Adrenal gland (tissue), 9 donors: ENCODE measurements at regions not wholly inside any gene's neighbourhood (a gene's known extent, or its start where the extent isn't known, plus 50 kb on each side); places are given as distances from the start of the nearest gene placed in this dataset.

Experiments used
- DNase-seq, 7 donors: peaks; one replicate each; pipeline ENCODE4 v3.0.0-alpha.2; 2019 to 2020
- H3K27ac ChIP-seq, 5 donors: fragments of 200-600 bp; sonication (generic) in 4 of 5; 1 replicate in 3 of 5; 2 replicates in 2 of 5; pipeline versions ENCODE4 v1.5.1 to v1.8.0; 2016 to 2020; ENCODE audit warnings: mild to moderate bottlenecking in 1 of 5
- H3K27me3 ChIP-seq: fragments of 200-600 bp; 2 replicates; pipeline ENCODE4 v1.8.0; 2021
- H3K36me3 ChIP-seq, 2 donors: fragments of 200-600 bp; replicated peaks in 1 of 2; 1 replicate in 1 of 2; 2 replicates in 1 of 2; pipeline versions ENCODE4 v1.5.1 to v1.8.0; 2018 to 2022
- H3K4me1 ChIP-seq, 2 donors: fragments of 200-600 bp; replicated peaks in 1 of 2; 1 replicate in 1 of 2; 2 replicates in 1 of 2; pipeline versions ENCODE4 v1.5.1 to v1.8.0; 2018 to 2021
- H3K4me3 ChIP-seq, 4 donors: fragments of 200-600 bp; sonication (generic) in 3 of 4; one replicate each; pipeline ENCODE4 v1.5.1; 2016 to 2018
- H3K9me3 ChIP-seq, 3 donors: fragments of 200-600 bp; sonication (generic) in 1 of 3; replicated peaks in 1 of 3; 1 replicate in 2 of 3; 2 replicates in 1 of 3; pipeline versions ENCODE4 v1.5.1 to v1.8.0; 2016 to 2021
- POLR2A ChIP-seq, 2 donors: fragments of 450-650 bp; IDR thresholded peaks; one replicate each; pipeline ENCODE4 v1.6.1; 2017; ENCODE audit warnings: antibody characterized with exemption in 2 of 2, mild to moderate bottlenecking in 2 of 2, moderate library complexity in 1 of 2
- WGBS, 4 donors: extraction: QIAGEN DNeasy Blood & Tissue Kit in 2 of 4; methylation state at CpG; one replicate each; pipeline versions ENCODE4 v1.1.5 to v1.1.7; 2013 to 2017; 5-methylcytosine and 5-hydroxymethylcytosine counted together
- intact Hi-C, 2 donors: fragments of 100-400 bp; cut with DNase I; formaldehyde crosslinking; loops; one replicate each; pipeline versions ENCODE4 v1.14.1 to v1.15.0; 2022 to 2023
- TF ChIP-seq, protein P1 (sequence below), 6 experiments: fragments of 450-650 bp in 4 of 6; fragments of 200-600 bp in 2 of 6; sonication (generic) in 1 of 6; IDR thresholded peaks; 1 replicate in 5 of 6; 2 replicates in 1 of 6; pipeline versions ENCODE4 v1.5.1 to v1.8.0; 2016 to 2021; ENCODE audit warnings: antibody characterized with exemption in 6 of 6, mild to moderate bottlenecking in 2 of 6, moderate library complexity in 1 of 6
- donor health status: healthy with polysubstance abuse.
- donor health status: Bipolar disorder and iron deficiency.
- donor health status: DM: yes; HTN: yes; CAD: no.
- donor health status: DM: no; HTN: no; CAD: no.
- donor health status: DM: no; HTN: no; CAD: no.

GRCh38 chr13:107518292-107518691 lies 697.0 kb downstream of the LIG4 start:
- H3K4me3 ChIP-seq, result no peak overlapping the region
- no peaks in the 10 kb centered on the region for H3K36me3 ChIP-seq
- TF ChIP-seq POLR2A (IDR thresholded peaks at IDR 0.05), result no peak
- TF ChIP-seq, protein P1, sequence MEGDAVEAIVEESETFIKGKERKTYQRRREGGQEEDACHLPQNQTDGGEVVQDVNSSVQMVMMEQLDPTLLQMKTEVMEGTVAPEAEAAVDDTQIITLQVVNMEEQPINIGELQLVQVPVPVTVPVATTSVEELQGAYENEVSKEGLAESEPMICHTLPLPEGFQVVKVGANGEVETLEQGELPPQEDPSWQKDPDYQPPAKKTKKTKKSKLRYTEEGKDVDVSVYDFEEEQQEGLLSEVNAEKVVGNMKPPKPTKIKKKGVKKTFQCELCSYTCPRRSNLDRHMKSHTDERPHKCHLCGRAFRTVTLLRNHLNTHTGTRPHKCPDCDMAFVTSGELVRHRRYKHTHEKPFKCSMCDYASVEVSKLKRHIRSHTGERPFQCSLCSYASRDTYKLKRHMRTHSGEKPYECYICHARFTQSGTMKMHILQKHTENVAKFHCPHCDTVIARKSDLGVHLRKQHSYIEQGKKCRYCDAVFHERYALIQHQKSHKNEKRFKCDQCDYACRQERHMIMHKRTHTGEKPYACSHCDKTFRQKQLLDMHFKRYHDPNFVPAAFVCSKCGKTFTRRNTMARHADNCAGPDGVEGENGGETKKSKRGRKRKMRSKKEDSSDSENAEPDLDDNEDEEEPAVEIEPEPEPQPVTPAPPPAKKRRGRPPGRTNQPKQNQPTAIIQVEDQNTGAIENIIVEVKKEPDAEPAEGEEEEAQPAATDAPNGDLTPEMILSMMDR (IDR thresholded peaks at IDR 0.05), result no peak
- 44 to 56% (median 52%) methylated on average over 3 of the region's 3 CpGs for WGBS, 4 donors
- H3K27me3 ChIP-seq, result no peaks in the 10 kb centered on the region
- no peak overlapping the region for H3K27ac ChIP-seq
- intact Hi-C loops, result no loop called here
- no peaks in the 10 kb centered on the region for H3K4me1 ChIP-seq
- H3K9me3 ChIP-seq, result no peaks in the 10 kb centered on the region
- no peak for DNase-seq

DNA sequence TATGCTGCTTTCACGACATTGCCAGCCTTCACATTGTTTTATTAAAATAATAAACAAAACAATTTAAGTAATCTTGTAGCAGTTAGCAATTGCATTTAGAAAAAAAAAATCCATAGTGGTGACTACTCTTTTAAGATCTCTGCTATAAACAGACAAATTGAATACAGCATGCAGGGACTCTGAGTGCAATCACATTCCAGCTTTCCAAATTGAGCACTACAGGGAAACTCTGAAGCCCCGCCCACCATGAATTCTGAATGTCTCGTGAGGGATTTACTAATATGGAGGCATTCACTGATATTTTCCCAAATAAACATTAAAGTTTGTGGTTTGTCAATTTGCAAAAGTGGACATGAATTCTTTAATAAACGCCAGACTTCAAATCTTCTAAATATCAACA lies 698.8 kb downstream of the LIG4 start:
- H3K9me3 ChIP-seq, result no peaks in the 10 kb centered on the region
- 74 to 82% (median 78%) methylated on average over 4 of the region's 4 CpGs for WGBS, 4 donors
- intact Hi-C loops, result no loop called here

GRCh38 chr13:107512551-107512950 lies 702.8 kb downstream of the LIG4 start:
- Histone ChIP-seq H3K36me3 (no peaks in the 10 kb centered on the region), H3K27me3 (no peaks in the 10 kb centered on the region), H3K4me3 (no peak overlapping the region), H3K27ac (no peak overlapping the region), H3K4me1 (no peaks in the 10 kb centered on the region), H3K9me3 (no peaks in the 10 kb centered on the region)
- intact Hi-C loops, result no loop called here
- DNase-seq, result no peak
- 84 to 87% (median 86%) methylated on average over 6 of the region's 6 CpGs for WGBS, 4 donors
- TF ChIP-seq, protein P1 (IDR thresholded peaks at IDR 0.05), result no peak
- no peak for TF ChIP-seq POLR2A (IDR thresholded peaks at IDR 0.05)

More for the DNA sequence above, 698.8 kb downstream of the LIG4 start:
- TF ChIP-seq, protein P1 (IDR thresholded peaks at IDR 0.05), result no peak
- no peak for TF ChIP-seq POLR2A (IDR thresholded peaks at IDR 0.05)
- no peak overlapping the region for H3K4me3 ChIP-seq
- H3K36me3 ChIP-seq, result no peaks in the 10 kb centered on the region
- H3K27ac ChIP-seq, result no peak overlapping the region
- H3K27me3 ChIP-seq, result no peaks in the 10 kb centered on the region
- no peak for DNase-seq
- no peaks in the 10 kb centered on the region for H3K4me1 ChIP-seq

DNA sequence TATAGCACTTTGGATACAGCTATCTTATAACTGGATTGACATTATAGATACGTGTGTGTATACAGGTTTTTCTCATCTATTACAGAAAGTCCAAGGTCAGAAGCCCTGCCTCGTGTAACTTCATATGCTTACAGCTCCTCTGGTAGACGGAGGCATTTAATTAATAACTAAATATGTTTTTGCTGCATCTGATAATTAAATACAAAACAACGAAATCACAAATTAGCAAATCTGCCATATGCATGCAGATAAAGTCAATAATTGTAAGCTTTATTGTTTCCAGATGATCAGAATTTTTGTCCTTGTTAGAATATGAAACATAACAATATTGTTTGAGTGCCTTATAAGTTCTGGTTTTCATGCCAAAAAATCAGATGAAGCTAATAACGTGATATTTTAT lies 717.7 kb downstream of the LIG4 start:
- Histone ChIP-seq H3K4me3 (no peak overlapping the region), H3K27me3 (no peaks in the 10 kb centered on the region), H3K4me1 (no peaks in the 10 kb centered on the region), H3K36me3 (no peaks in the 10 kb centered on the region), H3K9me3 (no peaks in the 10 kb centered on the region), H3K27ac (no peak overlapping the region)
- no peak for TF ChIP-seq POLR2A (IDR thresholded peaks at IDR 0.05)
- TF ChIP-seq, protein P1 (IDR thresholded peaks at IDR 0.05), result no peak
- intact Hi-C loops, result no loop called here
- WGBS, 4 donors, result 44 to 59% (median 45%) methylated on average over 5 of the region's 5 CpGs
- no peak for DNase-seq
